ENCODE measurements at regions not wholly inside any gene's neighbourhood (a gene's known extent, or its start where the extent isn't known, plus 50 kb on each side); places are given as distances from the start of the nearest gene placed in this dataset.

GRCh38 chr7:41568135-41568534 is 134.8 kb downstream of the INHBA start:
- no peak for TF ChIP-seq IKZF1 (conservative IDR thresholded peaks at IDR 0.05)
- no peak for TF ChIP-seq EZH2 (IDR thresholded peaks at IDR 0.05; ENCODE audit: borderline replicate concordance, control insufficient read depth, low read depth, low read length)
- TF ChIP-seq MXI1 (IDR thresholded peaks at IDR 0.05; ENCODE audit: low read depth, low read length) = no peak
- TF ChIP-seq ESRRA (IDR thresholded peaks at IDR 0.05; ENCODE audit: low read length) = no peak
- TF ChIP-seq CTCF (IDR thresholded peaks at IDR 0.05 in 2 of 3, conservative IDR thresholded peaks at IDR 0.05 in 1 of 3; ENCODE audit: control insufficient read depth in 2 of 3, extremely low read depth in 1 of 3, insufficient read depth in 1 of 3, low read depth in 3 of 3, low read length in 3 of 3) = no peak
- TF ChIP-seq PAX5 (IDR thresholded peaks at IDR 0.05; ENCODE audit: borderline replicate concordance, low read depth, low read length) = no peak

Data from GM12878 (cell line).